IMR-90 (cell line): ENCODE measurements at regions not wholly inside any gene's neighbourhood (a gene's known extent, or its start where the extent isn't known, plus 50 kb on each side); places are given as distances from the start of the nearest gene placed in this dataset.

Experiments used
- CTCF ChIP-seq: conservative IDR thresholded peaks from 2 replicates; pipeline ENCODE4 v1.5.1; 2012; ENCODE audit warnings: mild to moderate bottlenecking, low read depth, low read length, improper control_type of control experiment
- FOS ChIP-seq: fragments of 150-350 bp; IDR thresholded peaks from 2 replicates; pipeline ENCODE4 v1.6.1; 2016; ENCODE audit warnings: low read depth, low read length
- MAFK ChIP-seq: IDR thresholded peaks from 2 replicates; pipeline ENCODE4 v1.6.1; 2012; ENCODE audit warnings: low read depth, low read length, improper control_type of control experiment
- NFE2L2 ChIP-seq: fragments of 150-350 bp; IDR thresholded peaks from 2 replicates; pipeline ENCODE4 v1.6.1; 2016; ENCODE audit warnings: low read depth, mild to moderate bottlenecking, low read length
- POLR2A ChIP-seq: IDR thresholded peaks from 2 replicates; pipeline ENCODE4 v1.6.1; 2012; ENCODE audit warnings: mild to moderate bottlenecking, low read depth, low read length
- RAD21 ChIP-seq: IDR thresholded peaks from 2 replicates; pipeline ENCODE4 v1.6.1; 2012; ENCODE audit warnings: low read length, improper control_type of control experiment
- RCOR1 ChIP-seq: IDR thresholded peaks from 2 replicates; pipeline ENCODE4 v1.6.1; 2012; ENCODE audit warnings: mild to moderate bottlenecking, low read length, improper control_type of control experiment; ENCODE audit not compliant: insufficient replicate concordance
- RFX5 ChIP-seq: IDR thresholded peaks from 2 replicates; pipeline ENCODE4 v1.8.0; 2012; ENCODE audit warnings: low read depth, mild to moderate bottlenecking, low read length, moderate library complexity

- TF ChIP-seq CTCF: no peak
- no peak for TF ChIP-seq RFX5
- no peak for TF ChIP-seq MAFK
- TF ChIP-seq RAD21: no peak
- no peak for TF ChIP-seq POLR2A
- TF ChIP-seq RCOR1: no peak
- TF ChIP-seq FOS: no peak
- no peak for TF ChIP-seq NFE2L2
Observed at GRCh38 chr10:123327450-123327849, 173.2 kb downstream of the BUB3 start.
